ENCODE measurements at regions not wholly inside any gene's neighbourhood (a gene's known extent, or its start where the extent isn't known, plus 50 kb on each side); places are given as distances from the start of the nearest gene placed in this dataset.

DNA sequence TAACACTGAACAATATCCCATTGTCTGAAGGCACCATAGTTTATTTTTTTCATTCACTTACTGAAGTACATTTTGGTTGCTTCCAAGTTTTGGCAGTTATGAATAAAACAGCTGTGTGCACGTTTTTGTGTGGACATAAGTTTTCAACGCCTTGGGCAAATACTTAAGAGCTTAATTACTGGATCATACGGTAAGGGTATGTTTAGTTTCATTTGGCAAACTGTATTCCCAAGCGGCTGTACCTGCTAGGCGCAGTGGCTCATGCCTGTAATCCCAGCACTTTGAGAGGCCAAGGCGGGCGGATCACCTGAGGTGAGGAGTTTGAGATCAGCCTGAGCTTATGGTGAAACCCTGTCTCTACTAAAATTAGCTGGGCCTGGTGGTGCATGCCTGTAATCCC lies 63.7 kb upstream of the FAM120A start:
- no peak overlapping the region for H2BK15ac ChIP-seq (ENCODE audit: low read depth, low read length)
- ATAC-seq (ENCODE audit: low read depth) = no peak
- TF ChIP-seq CEBPB (IDR thresholded peaks at IDR 0.05; ENCODE audit: low read depth, low read length) (no peak), RAD21 (IDR thresholded peaks at IDR 0.05; ENCODE audit: low read length) (no peak), POLR2A (IDR thresholded peaks at IDR 0.05; ENCODE audit: low read depth, low read length) (no peak), RFX5 (IDR thresholded peaks at IDR 0.05; ENCODE audit: low read depth, low read length) (no peak), RCOR1 (IDR thresholded peaks at IDR 0.05; ENCODE audit: insufficient replicate concordance, low read length) (no peak), MXI1 (IDR thresholded peaks at IDR 0.05; ENCODE audit: borderline replicate concordance, low read depth, low read length) (no peak), CHD1 (IDR thresholded peaks at IDR 0.05; ENCODE audit: low read depth, low read length) (no peak), MAZ (IDR thresholded peaks at IDR 0.05; ENCODE audit: borderline replicate concordance, low read depth, low read length) (no peak), FOS (IDR thresholded peaks at IDR 0.05; ENCODE audit: low read depth, low read length) (no peak), BHLHE40 (IDR thresholded peaks at IDR 0.05; ENCODE audit: low read depth, low read length) (no peak), MAFK (IDR thresholded peaks at IDR 0.05; ENCODE audit: low read depth, low read length) (no peak), SMC3 (IDR thresholded peaks at IDR 0.05; ENCODE audit: low read depth, low read length) (no peak)
- TF ChIP-seq, protein P1, sequence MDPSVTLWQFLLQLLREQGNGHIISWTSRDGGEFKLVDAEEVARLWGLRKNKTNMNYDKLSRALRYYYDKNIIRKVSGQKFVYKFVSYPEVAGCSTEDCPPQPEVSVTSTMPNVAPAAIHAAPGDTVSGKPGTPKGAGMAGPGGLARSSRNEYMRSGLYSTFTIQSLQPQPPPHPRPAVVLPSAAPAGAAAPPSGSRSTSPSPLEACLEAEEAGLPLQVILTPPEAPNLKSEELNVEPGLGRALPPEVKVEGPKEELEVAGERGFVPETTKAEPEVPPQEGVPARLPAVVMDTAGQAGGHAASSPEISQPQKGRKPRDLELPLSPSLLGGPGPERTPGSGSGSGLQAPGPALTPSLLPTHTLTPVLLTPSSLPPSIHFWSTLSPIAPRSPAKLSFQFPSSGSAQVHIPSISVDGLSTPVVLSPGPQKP (IDR thresholded peaks at IDR 0.05; ENCODE audit: borderline replicate concordance, low read depth, low read length) = no peak
- TF ChIP-seq, protein P2, sequence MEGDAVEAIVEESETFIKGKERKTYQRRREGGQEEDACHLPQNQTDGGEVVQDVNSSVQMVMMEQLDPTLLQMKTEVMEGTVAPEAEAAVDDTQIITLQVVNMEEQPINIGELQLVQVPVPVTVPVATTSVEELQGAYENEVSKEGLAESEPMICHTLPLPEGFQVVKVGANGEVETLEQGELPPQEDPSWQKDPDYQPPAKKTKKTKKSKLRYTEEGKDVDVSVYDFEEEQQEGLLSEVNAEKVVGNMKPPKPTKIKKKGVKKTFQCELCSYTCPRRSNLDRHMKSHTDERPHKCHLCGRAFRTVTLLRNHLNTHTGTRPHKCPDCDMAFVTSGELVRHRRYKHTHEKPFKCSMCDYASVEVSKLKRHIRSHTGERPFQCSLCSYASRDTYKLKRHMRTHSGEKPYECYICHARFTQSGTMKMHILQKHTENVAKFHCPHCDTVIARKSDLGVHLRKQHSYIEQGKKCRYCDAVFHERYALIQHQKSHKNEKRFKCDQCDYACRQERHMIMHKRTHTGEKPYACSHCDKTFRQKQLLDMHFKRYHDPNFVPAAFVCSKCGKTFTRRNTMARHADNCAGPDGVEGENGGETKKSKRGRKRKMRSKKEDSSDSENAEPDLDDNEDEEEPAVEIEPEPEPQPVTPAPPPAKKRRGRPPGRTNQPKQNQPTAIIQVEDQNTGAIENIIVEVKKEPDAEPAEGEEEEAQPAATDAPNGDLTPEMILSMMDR (conservative IDR thresholded peaks at IDR 0.05; ENCODE audit: low read depth, low read length) = no peak
- TF ChIP-seq, protein P3, sequence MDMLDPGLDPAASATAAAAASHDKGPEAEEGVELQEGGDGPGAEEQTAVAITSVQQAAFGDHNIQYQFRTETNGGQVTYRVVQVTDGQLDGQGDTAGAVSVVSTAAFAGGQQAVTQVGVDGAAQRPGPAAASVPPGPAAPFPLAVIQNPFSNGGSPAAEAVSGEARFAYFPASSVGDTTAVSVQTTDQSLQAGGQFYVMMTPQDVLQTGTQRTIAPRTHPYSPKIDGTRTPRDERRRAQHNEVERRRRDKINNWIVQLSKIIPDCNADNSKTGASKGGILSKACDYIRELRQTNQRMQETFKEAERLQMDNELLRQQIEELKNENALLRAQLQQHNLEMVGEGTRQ (IDR thresholded peaks at IDR 0.05; ENCODE audit: low read depth, low read length) = no peak
- no peak overlapping the region for H3K9ac ChIP-seq (ENCODE audit: low read depth, low read length)
- H3K9me3 ChIP-seq (ENCODE audit: control insufficient read depth, insufficient read depth, low read length) = no peaks in the 10 kb centered on the region
- H2BK120ac ChIP-seq (ENCODE audit: low read depth, low read length) = no peak overlapping the region
- dilution Hi-C loops (cut with HindIII; ENCODE audit: low sequenced_read_pairs, unreplicated experiment) = no loop called here
- H3K4me3 ChIP-seq (ENCODE audit: insufficient read depth, low read depth, low read length) = no peak overlapping the region
- intact Hi-C loops (cut with micrococcal nuclease) = no loop called here
- H2AK5ac ChIP-seq (ENCODE audit: low read depth, low read length) = no peak overlapping the region
- no peaks in the 10 kb centered on the region for H3K36me3 ChIP-seq (ENCODE audit: control insufficient read depth, insufficient read depth, low read length)
- no peak overlapping the region for H4K8ac ChIP-seq (ENCODE audit: low read depth in 2 of 2, low read length in 2 of 2)
- H3K4ac ChIP-seq (ENCODE audit: low read depth, low read length) = no peak overlapping the region
- H2AK9ac ChIP-seq (replicated peaks; ENCODE audit: low read depth, low read length, poor library complexity) = no peak overlapping the region
- no peak overlapping the region for H4K91ac ChIP-seq (ENCODE audit: insufficient read depth, low read depth, low read length)
- H4K20me1 ChIP-seq (ENCODE audit: insufficient read depth, low read length) = no peaks in the 10 kb centered on the region
- H3K4me1 ChIP-seq (ENCODE audit: control insufficient read depth, insufficient read depth, low read length) = no peaks in the 10 kb centered on the region
- CTCF ChIA-PET = no interaction called here
- no peak overlapping the region for H2BK5ac ChIP-seq (ENCODE audit: low read depth, low read length, poor library complexity, severe bottlenecking)
- no peaks in the 10 kb centered on the region for H3K79me1 ChIP-seq (ENCODE audit: low read depth in 1 of 2, low read length in 2 of 2)
- H3K14ac ChIP-seq (replicated peaks; ENCODE audit: low read depth, low read length) = no peak overlapping the region
- no peak overlapping the region for H3K56ac ChIP-seq (ENCODE audit: extremely low read depth, insufficient read depth, low read length)
- no peak overlapping the region for H3K4me2 ChIP-seq (ENCODE audit: low read depth, low read length)
- no peak overlapping the region for H2BK20ac ChIP-seq (ENCODE audit: low read depth, low read length)
- POLR2A ChIA-PET (ENCODE audit: unreplicated experiment) = no interaction called here
- H3K23ac ChIP-seq (ENCODE audit: low read depth, low read length) = no peak overlapping the region
- in situ Hi-C loops (cut with MboI; ENCODE audit: low sequenced_read_pairs) = no loop called here
- no peak for DNase-seq
- WGBS, 2 experiments (ENCODE audit: extremely low coverage in 2 of 2, insufficient read length in 1 of 2) = 26% methylated on average over 3 of the region's 7 CpGs; no CpG with 5 or more reads in 1 of the 2 experiments
- H3K9me1 ChIP-seq (ENCODE audit: insufficient read depth, low read length) = no peaks in the 10 kb centered on the region
- no peak overlapping the region for H4K5ac ChIP-seq (ENCODE audit: low read depth, low read length)
- no TSS peak for BruUV-seq (replicated peaks)
- H3K18ac ChIP-seq (ENCODE audit: low read depth, low read length) = no peak overlapping the region
- H3K27me3 ChIP-seq (ENCODE audit: control insufficient read depth, insufficient read depth, low read length) = no peaks in the 10 kb centered on the region
- no peak overlapping the region for H3K27ac ChIP-seq (ENCODE audit: insufficient read depth, low read length)
- H2AFZ ChIP-seq (replicated peaks; ENCODE audit: low read length, poor library complexity) = no peak overlapping the region
